Subcutaneous abdominal adipose tissue (tissue), 5 donors: ENCODE measurements at regions not wholly inside any gene's neighbourhood (a gene's known extent, or its start where the extent isn't known, plus 50 kb on each side); places are given as distances from the start of the nearest gene placed in this dataset.
"Not testable (repeated sequence)": the region's sequence is repeated elsewhere in the genome, so short reads cannot be mapped to it uniquely, and the experiment has no call there.

ENCODE experiments used
- H3K27ac ChIP-seq: one replicate; pipeline ENCODE4 v1.7.0; 2013; ENCODE audit warnings: low read depth, mild to moderate bottlenecking, inconsistent platforms, low read length, moderate library complexity
- H3K27me3 ChIP-seq, 5 donors: one replicate each; pipeline ENCODE4 v1.7.0; 2013; ENCODE audit warnings: low read length in 5 of 5, inconsistent platforms in 1 of 5; ENCODE audit not compliant: control insufficient read depth in 5 of 5, insufficient read depth in 4 of 5
- H3K36me3 ChIP-seq, 5 donors: one replicate each; pipeline ENCODE4 v1.7.0; 2013; ENCODE audit warnings: low read length in 5 of 5; ENCODE audit not compliant: control insufficient read depth in 5 of 5, insufficient read depth in 5 of 5
- H3K4me1 ChIP-seq, 5 donors: one replicate each; pipeline ENCODE4 v1.7.0; 2013; ENCODE audit warnings: low read length in 5 of 5, mild to moderate bottlenecking in 3 of 5, moderate library complexity in 1 of 5; ENCODE audit not compliant: control insufficient read depth in 5 of 5, insufficient read depth in 5 of 5
- H3K4me3 ChIP-seq, 5 donors: one replicate each; pipeline ENCODE4 v1.7.0; 2013; ENCODE audit warnings: low read length in 5 of 5, low read depth in 1 of 5
- H3K9ac ChIP-seq, 5 donors: one replicate each; pipeline ENCODE4 v1.7.0; 2013; ENCODE audit warnings: low read length in 5 of 5, mild to moderate bottlenecking in 4 of 5, moderate library complexity in 3 of 5
- H3K9me3 ChIP-seq, 5 donors: one replicate each; pipeline ENCODE4 v1.7.0; 2013; ENCODE audit warnings: low read length in 5 of 5; ENCODE audit not compliant: control insufficient read depth in 5 of 5
- donor health status: healthy.
- donor health status: healthy.
- donor health status: healthy.
- donor health status: healthy.
- donor health status: healthy.

DNA sequence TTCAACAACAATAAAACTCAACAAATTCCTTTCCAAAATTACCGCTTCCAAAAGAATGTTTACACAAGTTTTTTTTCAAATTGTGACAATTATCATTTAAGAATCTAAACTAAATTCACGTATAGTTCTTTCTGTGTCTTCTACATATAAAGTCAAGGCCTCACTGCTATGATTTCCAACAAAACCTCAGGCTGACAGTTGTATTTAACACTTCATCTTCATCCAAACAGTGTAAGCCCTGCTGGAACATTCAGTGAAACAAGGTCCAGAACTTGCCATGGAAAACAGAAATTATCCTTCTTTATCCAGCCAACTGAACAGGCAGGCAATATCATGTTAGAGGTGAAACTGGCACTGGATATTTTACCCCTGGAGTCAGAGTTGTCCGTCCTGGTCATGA lies 357.9 kb downstream of the PID1 start:
- no peak overlapping the region for H3K9ac ChIP-seq
- H3K27ac ChIP-seq = no peak overlapping the region
- H3K4me3 ChIP-seq = no peak overlapping the region
- no peaks in the 10 kb centered on the region for H3K36me3 ChIP-seq
- no peaks in the 10 kb centered on the region for H3K4me1 ChIP-seq
- H3K9me3 ChIP-seq = peaks cover 0 to 10% (median 2%) of the 10 kb centered on the region in 5 donors
- H3K27me3 ChIP-seq = no peaks in the 10 kb centered on the region

DNA sequence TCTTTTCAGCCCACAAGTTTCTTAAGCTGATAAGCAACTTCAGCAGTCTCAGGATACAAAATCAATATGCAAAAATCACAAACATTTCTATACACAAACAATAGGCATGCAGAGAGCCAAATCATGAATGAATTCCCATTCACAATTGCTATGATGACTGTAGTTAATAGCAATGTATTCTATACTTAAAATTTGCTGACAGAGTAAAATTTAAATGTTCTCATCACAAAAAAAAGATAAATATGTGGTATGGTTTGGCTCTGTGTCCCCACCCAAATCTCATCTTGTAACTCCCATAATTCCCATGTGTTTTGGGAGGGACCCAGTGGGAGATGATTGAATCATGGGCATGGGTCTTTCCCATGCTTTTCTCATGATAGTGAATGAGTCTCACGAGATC lies 360.2 kb downstream of the PID1 start:
- H3K27me3 ChIP-seq, H3K4me1 ChIP-seq, H3K36me3 ChIP-seq, H3K9me3 ChIP-seq, H3K9ac ChIP-seq, H3K4me3 ChIP-seq, H3K27ac ChIP-seq: not testable (repeated sequence)

DNA sequence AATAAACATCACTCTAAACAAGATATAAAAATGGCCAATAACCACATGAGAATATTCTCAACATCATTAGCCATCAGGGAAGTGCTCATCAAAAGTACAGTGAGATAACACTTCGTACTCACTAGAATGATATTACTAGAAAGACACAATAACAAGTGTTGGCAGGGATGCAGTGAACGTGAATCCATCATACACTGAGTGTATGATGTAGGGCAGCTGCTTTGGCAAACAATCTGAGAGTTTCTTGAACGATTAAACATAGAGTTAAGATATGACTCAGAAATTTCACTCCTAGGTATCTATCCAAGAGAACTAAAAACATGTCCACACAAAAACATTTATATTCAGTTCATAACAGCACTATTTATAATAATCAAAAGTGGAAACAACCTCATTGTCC lies 368.9 kb downstream of the PID1 start:
- Histone ChIP-seq H3K4me1 (no peaks in the 10 kb centered on the region), H3K9ac (no peak overlapping the region), H3K36me3 (no peaks in the 10 kb centered on the region), H3K27ac (no peak overlapping the region), H3K9me3 (peaks cover 0 to 11% (median 6%) of the 10 kb centered on the region in 5 donors), H3K4me3 (no peak overlapping the region), H3K27me3 (no peaks in the 10 kb centered on the region)

DNA sequence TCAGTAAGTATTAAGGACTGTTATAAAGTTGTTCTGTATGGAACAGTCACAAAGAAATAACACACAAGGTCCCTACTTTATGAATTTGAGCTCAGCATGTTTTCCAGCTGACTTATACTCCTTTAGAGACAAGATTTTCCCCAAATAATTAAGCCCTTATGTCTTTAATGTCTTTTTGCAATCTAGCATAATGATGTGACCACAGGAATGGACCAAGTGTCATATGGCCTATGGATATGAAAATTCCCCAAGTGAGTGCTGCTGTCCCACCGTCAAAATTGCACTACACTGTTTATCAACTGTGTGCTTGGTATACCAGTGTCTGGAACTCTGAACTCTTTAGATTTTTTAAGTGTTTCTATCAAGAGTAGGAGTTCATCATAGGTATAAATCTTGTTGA lies 369.6 kb downstream of the PID1 start:
- no peaks in the 10 kb centered on the region for H3K36me3 ChIP-seq
- H3K4me1 ChIP-seq = no peaks in the 10 kb centered on the region
- H3K9ac ChIP-seq = no peak overlapping the region
- H3K9me3 ChIP-seq = peaks cover 0 to 12% (median 9%) of the 10 kb centered on the region in 5 donors
- no peak overlapping the region for H3K27ac ChIP-seq
- no peak overlapping the region for H3K4me3 ChIP-seq
- no peaks in the 10 kb centered on the region for H3K27me3 ChIP-seq

- Histone ChIP-seq H3K27me3 (no peaks in the 10 kb centered on the region), H3K9ac (no peak overlapping the region), H3K27ac (no peak overlapping the region), H3K36me3 (no peaks in the 10 kb centered on the region), H3K4me3 (no peak overlapping the region), H3K9me3 (peaks cover 0 to 10% (median 0%) of the 10 kb centered on the region in 5 donors), H3K4me1 (no peaks in the 10 kb centered on the region)
Observed at GRCh38 chr2:228878138-228878537, 392.9 kb downstream of the PID1 start.

DNA sequence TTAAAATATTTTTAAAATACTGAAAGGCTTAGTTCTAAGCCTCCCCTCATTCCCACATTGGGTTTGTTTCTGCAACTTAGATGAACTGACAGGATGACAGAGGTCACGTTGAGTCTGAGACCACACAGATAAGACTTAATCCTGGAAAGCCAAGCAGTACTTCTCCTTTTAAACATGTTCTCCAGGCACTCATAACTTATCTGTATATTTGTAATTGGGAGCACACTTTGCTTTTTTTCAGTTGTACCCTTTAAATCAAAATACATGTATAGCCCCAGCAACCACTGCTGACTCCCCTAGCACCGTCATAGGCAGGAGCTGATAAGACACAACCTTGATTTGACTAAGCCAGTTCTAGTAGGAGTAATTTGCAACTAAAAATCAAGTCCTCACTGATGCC lies 394.8 kb downstream of the PID1 start:
- Histone ChIP-seq H3K9ac (no peak overlapping the region), H3K27ac (no peak overlapping the region), H3K9me3 (peaks cover 0 to 10% (median 0%) of the 10 kb centered on the region in 5 donors), H3K36me3 (no peaks in the 10 kb centered on the region), H3K4me3 (no peak overlapping the region), H3K27me3 (no peaks in the 10 kb centered on the region), H3K4me1 (no peaks in the 10 kb centered on the region)

DNA sequence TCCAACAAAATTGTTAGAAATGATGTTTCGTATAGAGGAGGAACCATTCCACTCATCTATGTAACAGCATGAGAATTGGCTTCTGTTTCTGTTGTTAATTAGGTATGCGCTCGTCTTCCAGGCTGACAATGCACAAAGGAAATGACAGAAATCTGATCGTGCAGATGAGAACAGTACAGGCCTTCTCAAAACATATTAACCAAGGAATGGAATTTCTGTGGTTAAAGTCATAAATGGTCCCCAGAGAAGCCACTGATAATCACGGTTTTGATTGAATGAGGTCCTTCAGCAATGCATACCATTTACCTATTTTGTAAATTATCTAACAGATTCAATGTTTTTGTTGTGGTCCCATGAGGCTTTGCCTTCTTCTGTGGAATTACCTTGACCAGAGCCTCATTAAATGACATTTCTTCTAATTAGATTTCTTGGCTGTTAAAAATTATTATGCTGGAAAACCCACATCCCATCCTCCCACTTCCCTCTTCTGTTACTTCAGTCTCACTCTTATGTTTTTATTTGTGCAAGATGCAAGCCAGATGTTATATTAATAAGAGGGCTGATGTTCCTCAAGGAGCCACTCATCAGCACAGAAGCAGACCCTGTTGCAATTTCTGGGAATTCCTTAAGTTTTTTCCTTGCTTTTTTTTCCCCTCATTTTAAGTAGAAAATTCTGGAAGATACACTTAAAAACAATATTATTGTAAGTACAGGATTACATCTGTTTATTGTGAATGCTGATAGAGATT lies 395.8 kb downstream of the PID1 start:
- Histone ChIP-seq H3K4me3 (no peak overlapping the region), H3K27ac (no peak overlapping the region), H3K36me3 (no peaks in the 10 kb centered on the region), H3K4me1 (no peaks in the 10 kb centered on the region), H3K9ac (no peak overlapping the region), H3K9me3 (peaks cover 0 to 10% (median 0%) of the 10 kb centered on the region in 5 donors), H3K27me3 (no peaks in the 10 kb centered on the region)

DNA sequence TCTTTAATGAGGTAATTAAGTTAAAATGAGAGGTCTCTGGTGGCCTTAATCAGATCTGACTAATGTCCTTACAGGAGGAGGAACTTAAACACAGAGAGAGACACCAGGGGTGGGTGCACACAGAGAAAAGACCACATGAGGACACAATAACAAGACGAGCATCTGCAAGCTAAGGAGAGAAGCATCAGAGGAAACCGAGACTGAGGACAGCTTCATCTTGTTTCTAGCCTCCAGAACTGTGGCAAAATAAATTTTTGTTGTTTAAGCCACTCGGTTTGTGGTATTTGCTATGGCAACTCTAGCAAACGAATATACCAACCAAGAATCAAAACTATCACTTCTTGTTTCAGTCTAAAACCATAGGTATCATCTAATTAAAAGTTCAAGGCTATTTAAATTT lies 400.1 kb downstream of the PID1 start:
- H3K9me3 ChIP-seq = peaks cover 0 to 3% (median 0%) of the 10 kb centered on the region in 5 donors
- no peaks in the 10 kb centered on the region for H3K36me3 ChIP-seq
- no peak overlapping the region for H3K27ac ChIP-seq
- no peaks in the 10 kb centered on the region for H3K27me3 ChIP-seq
- no peak overlapping the region for H3K4me3 ChIP-seq
- no peaks in the 10 kb centered on the region for H3K4me1 ChIP-seq
- H3K9ac ChIP-seq = no peak overlapping the region

GRCh38 chr2:228869636-228870264 lies 401.3 kb downstream of the PID1 start:
- Histone ChIP-seq H3K4me1 (no peaks in the 10 kb centered on the region), H3K27ac (no peak overlapping the region), H3K4me3 (no peak overlapping the region), H3K27me3 (no peaks in the 10 kb centered on the region), H3K9me3 (peaks cover 0 to 3% (median 0%) of the 10 kb centered on the region in 5 donors), H3K36me3 (no peaks in the 10 kb centered on the region), H3K9ac (no peak overlapping the region)

GRCh38 chr2:228867406-228867805 lies 403.7 kb downstream of the PID1 start:
- Histone ChIP-seq H3K4me1 (no peaks in the 10 kb centered on the region), H3K36me3 (no peaks in the 10 kb centered on the region), H3K4me3 (no peak overlapping the region), H3K9me3 (peaks cover 0 to 3% (median 0%) of the 10 kb centered on the region in 5 donors), H3K27me3 (no peaks in the 10 kb centered on the region), H3K27ac (no peak overlapping the region), H3K9ac (no peak overlapping the region)
